DND-41 (cell line): ENCODE measurements at regions not wholly inside any gene's neighbourhood (a gene's known extent, or its start where the extent isn't known, plus 50 kb on each side); places are given as distances from the start of the nearest gene placed in this dataset.

Experiments used
- ATAC-seq: fragments of 200-7000 bp; cut with Tn5 transposase; 3 replicates; pipeline ENCODE4 v1.9.1; 2021; ENCODE audit warnings: low read depth; ENCODE audit not compliant: insufficient read depth
- DNase-seq: peaks from one replicate; pipeline ENCODE4 v3.0.0-alpha.2; 2020
- H2AFZ ChIP-seq: 2 replicates; pipeline ENCODE4 v1.6.0; 2012; ENCODE audit warnings: low read depth, low read length
- H3K27ac ChIP-seq: 2 replicates; pipeline ENCODE4 v1.5.1; 2012; ENCODE audit warnings: low read length, inconsistent platforms
- H3K27me3 ChIP-seq: fragments of 200-600 bp; sonication (generic); 2 replicates; pipeline ENCODE4 v1.6.0; 2012; ENCODE audit warnings: low read length, mild to moderate bottlenecking, inconsistent platforms; ENCODE audit not compliant: insufficient read depth, poor library complexity
- H3K36me3 ChIP-seq: 2 replicates; pipeline ENCODE4 v1.5.1; 2012; ENCODE audit warnings: low read length, inconsistent platforms; ENCODE audit not compliant: insufficient read depth
- H3K4me1 ChIP-seq: 2 replicates; pipeline ENCODE4 v1.5.1; 2012; ENCODE audit warnings: mild to moderate bottlenecking, low read length; ENCODE audit not compliant: insufficient read depth
- H3K4me2 ChIP-seq: 2 replicates; pipeline ENCODE4 v1.6.0; 2012; ENCODE audit warnings: mild to moderate bottlenecking, moderate library complexity, low read length, inconsistent platforms; ENCODE audit not compliant: insufficient read depth
- H3K4me3 ChIP-seq, 2 experiments: fragments of 200-600 bp in 1 of 2; shearing (Covaris generic) in 1 of 2; 2 replicates each; pipeline ENCODE4 v1.5.1; 2012 to 2016; ENCODE audit warnings: inconsistent platforms in 2 of 2, low read length in 2 of 2, mild to moderate bottlenecking in 2 of 2, low read depth in 1 of 2, moderate library complexity in 1 of 2
- H3K79me2 ChIP-seq: 2 replicates; pipeline ENCODE4 v1.6.0; 2012; ENCODE audit warnings: low read length, inconsistent platforms; ENCODE audit not compliant: insufficient read depth
- H3K9ac ChIP-seq: 2 replicates; pipeline ENCODE4 v1.6.0; 2012; ENCODE audit warnings: low read depth, mild to moderate bottlenecking, inconsistent platforms, low read length, moderate library complexity
- H3K9me3 ChIP-seq: 2 replicates; pipeline ENCODE4 v1.5.1; 2012; ENCODE audit warnings: low read length, moderate library complexity, mild to moderate bottlenecking, inconsistent platforms; ENCODE audit not compliant: insufficient read depth, severe bottlenecking
- H4K20me1 ChIP-seq: 2 replicates; pipeline ENCODE4 v1.6.0; 2012; ENCODE audit warnings: low read length; ENCODE audit not compliant: insufficient read depth
- CTCF ChIP-seq: IDR thresholded peaks from 2 replicates; pipeline ENCODE4 v1.5.1; 2012; ENCODE audit warnings: borderline replicate concordance, low read length, moderate library complexity, mild to moderate bottlenecking; ENCODE audit not compliant: poor library complexity, severe bottlenecking; ENCODE audit errors: extremely low read depth
- EZH2 ChIP-seq: IDR thresholded peaks from 3 replicates; pipeline ENCODE4 v1.6.1; 2012; ENCODE audit warnings: borderline replicate concordance, low read depth, mild to moderate bottlenecking, moderate library complexity, low read length, inconsistent platforms; ENCODE audit not compliant: severe bottlenecking

DNA sequence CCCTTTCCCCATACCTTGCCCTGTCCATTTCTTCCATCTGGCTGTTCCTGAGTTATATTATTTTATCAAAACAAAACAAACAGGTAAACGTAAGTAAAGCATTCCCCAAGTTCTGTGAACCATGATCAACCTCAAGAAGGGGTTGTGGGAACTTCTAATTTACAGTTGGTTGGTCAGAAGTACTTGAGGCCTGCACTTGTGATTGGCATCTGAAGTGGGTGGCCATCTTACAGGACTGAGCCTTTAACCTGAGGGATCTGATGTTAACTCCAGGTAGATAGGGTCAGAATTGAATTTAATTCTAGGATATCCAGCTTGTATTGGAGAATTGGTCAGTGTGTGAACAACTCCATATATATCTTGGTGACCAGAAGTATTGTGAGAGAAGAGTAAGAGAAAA lies 77.0 kb downstream of the DIO2 start:
- no peak overlapping the region for H3K9ac ChIP-seq
- ATAC-seq (no peak), DNase-seq (no peak)
- H3K9me3 ChIP-seq: peaks cover 34% of the 10 kb centered on the region
- no peaks in the 10 kb centered on the region for H3K4me1 ChIP-seq
- TF ChIP-seq CTCF (no peak), EZH2 (no peak)
- no peak overlapping the region for H3K27ac ChIP-seq
- H3K79me2 ChIP-seq: no peaks in the 10 kb centered on the region
- H3K4me3 ChIP-seq: no peak overlapping the region
- H3K36me3 ChIP-seq: no peaks in the 10 kb centered on the region
- H3K27me3 ChIP-seq: no peaks in the 10 kb centered on the region
- no peaks in the 10 kb centered on the region for H4K20me1 ChIP-seq
- H3K4me2 ChIP-seq: no peak overlapping the region
- H2AFZ ChIP-seq: no peak overlapping the region

GRCh38 chr14:80133457-80133856 lies 77.8 kb downstream of the DIO2 start:
- TF ChIP-seq EZH2 (no peak), CTCF (no peak)
- Histone ChIP-seq H3K4me1 (no peaks in the 10 kb centered on the region), H3K9me3 (peaks cover 34% of the 10 kb centered on the region), H3K27me3 (no peaks in the 10 kb centered on the region), H2AFZ (no peak overlapping the region), H3K9ac (no peak overlapping the region), H3K4me3 (no peak overlapping the region), H3K36me3 (no peaks in the 10 kb centered on the region), H3K79me2 (no peaks in the 10 kb centered on the region), H3K4me2 (no peak overlapping the region), H4K20me1 (no peaks in the 10 kb centered on the region), H3K27ac (no peak overlapping the region)
- no peak for DNase-seq
- ATAC-seq: no peak

- no peaks in the 10 kb centered on the region for H3K79me2 ChIP-seq
- H3K27ac ChIP-seq: no peak overlapping the region
- peaks cover 7% of the 10 kb centered on the region for H3K9me3 ChIP-seq
- ATAC-seq (no peak), DNase-seq (no peak)
- no peaks in the 10 kb centered on the region for H3K27me3 ChIP-seq
- H3K4me2 ChIP-seq: no peak overlapping the region
- no peak overlapping the region for H3K4me3 ChIP-seq
- no peaks in the 10 kb centered on the region for H3K36me3 ChIP-seq
- no peak overlapping the region for H2AFZ ChIP-seq
- no peak for TF ChIP-seq CTCF
- no peaks in the 10 kb centered on the region for H3K4me1 ChIP-seq
- H3K9ac ChIP-seq: no peak overlapping the region
- H4K20me1 ChIP-seq: no peaks in the 10 kb centered on the region
Observed at GRCh38 chr14:80127466-80127865, 83.8 kb downstream of the DIO2 start.

DNA sequence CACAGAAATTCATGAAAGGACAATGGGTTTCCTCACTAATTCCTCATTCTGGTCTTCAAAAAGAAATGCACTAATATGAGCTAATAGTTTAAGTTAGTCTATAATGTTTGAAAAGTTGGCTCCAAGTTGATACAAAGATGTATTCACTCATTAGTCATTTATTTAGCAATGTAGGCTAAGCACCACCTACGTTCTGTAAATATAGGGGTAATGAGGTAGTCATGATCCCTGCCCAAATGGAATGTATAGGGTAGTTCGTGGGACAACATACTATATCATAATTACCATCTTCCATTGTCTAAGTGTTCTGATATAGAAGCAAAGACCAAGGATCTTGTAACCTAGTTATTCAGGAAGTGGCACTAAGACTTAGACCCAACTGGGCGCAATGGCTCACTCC lies 86.5 kb downstream of the DIO2 start:
- DNase-seq: no peak
- Histone ChIP-seq H3K4me1 (no peaks in the 10 kb centered on the region), H3K27ac (no peak overlapping the region), H3K4me3 (no peak overlapping the region), H3K79me2 (no peaks in the 10 kb centered on the region), H4K20me1 (no peaks in the 10 kb centered on the region), H3K27me3 (no peaks in the 10 kb centered on the region), H3K9ac (no peak overlapping the region), H3K9me3 (peaks cover 3% of the 10 kb centered on the region), H3K4me2 (no peak overlapping the region), H3K36me3 (no peaks in the 10 kb centered on the region), H2AFZ (no peak overlapping the region)
- TF ChIP-seq EZH2 (no peak), CTCF (no peak)
- ATAC-seq: no peak
